ENCODE measurements at regions not wholly inside any gene's neighbourhood (a gene's known extent, or its start where the extent isn't known, plus 50 kb on each side); places are given as distances from the start of the nearest gene placed in this dataset.
A peak's percentile ranks its signal among the peaks of the same experiment; 100 is the strongest.

- H3K36me3 ChIP-seq (ENCODE audit: control insufficient read depth in 5 of 5, insufficient read depth in 5 of 5, low read length in 5 of 5), result no peaks in the 10 kb centered on the region
- no peak overlapping the region for H3K9ac ChIP-seq (ENCODE audit: low read length in 5 of 5)
- no peak overlapping the region for H3K27ac ChIP-seq (ENCODE audit: low read depth, low read length)
- H3K4me3 ChIP-seq (ENCODE audit: low read depth in 1 of 5, low read length in 5 of 5), result no peak overlapping the region
- peaks cover 0 to 10% (median 8%) of the 10 kb centered on the region in 5 donors for H3K4me1 ChIP-seq (ENCODE audit: control insufficient read depth in 5 of 5, insufficient read depth in 5 of 5, low read length in 5 of 5)
- H3K9me3 ChIP-seq (ENCODE audit: control insufficient read depth in 5 of 5, low read length in 5 of 5), result no peaks in the 10 kb centered on the region
- H3K27me3 ChIP-seq (ENCODE audit: control insufficient read depth in 5 of 5, insufficient read depth in 4 of 5, low read length in 5 of 5), result no peaks in the 10 kb centered on the region
Observed at GRCh38 chr10:35913628-35914027, 271.5 kb upstream of the FZD8 start.

GRCh38 chr10:35912615-35913569 is 270.8 kb upstream of the FZD8 start:
- no peak overlapping the region for H3K9ac ChIP-seq (ENCODE audit: low read length in 5 of 5)
- H3K36me3 ChIP-seq (ENCODE audit: control insufficient read depth in 5 of 5, insufficient read depth in 5 of 5, low read length in 5 of 5), result no peaks in the 10 kb centered on the region
- no peak overlapping the region for H3K4me3 ChIP-seq (ENCODE audit: low read depth in 1 of 5, low read length in 5 of 5)
- peak overlapping the region; percentile 22 for H3K27ac ChIP-seq (ENCODE audit: low read depth, low read length)
- H3K9me3 ChIP-seq (ENCODE audit: control insufficient read depth in 5 of 5, low read length in 5 of 5), result no peaks in the 10 kb centered on the region
- peaks cover 0 to 10% (median 8%) of the 10 kb centered on the region in 5 donors for H3K4me1 ChIP-seq (ENCODE audit: control insufficient read depth in 5 of 5, insufficient read depth in 5 of 5, low read length in 5 of 5)
- no peaks in the 10 kb centered on the region for H3K27me3 ChIP-seq (ENCODE audit: control insufficient read depth in 5 of 5, insufficient read depth in 4 of 5, low read length in 5 of 5)

DNA sequence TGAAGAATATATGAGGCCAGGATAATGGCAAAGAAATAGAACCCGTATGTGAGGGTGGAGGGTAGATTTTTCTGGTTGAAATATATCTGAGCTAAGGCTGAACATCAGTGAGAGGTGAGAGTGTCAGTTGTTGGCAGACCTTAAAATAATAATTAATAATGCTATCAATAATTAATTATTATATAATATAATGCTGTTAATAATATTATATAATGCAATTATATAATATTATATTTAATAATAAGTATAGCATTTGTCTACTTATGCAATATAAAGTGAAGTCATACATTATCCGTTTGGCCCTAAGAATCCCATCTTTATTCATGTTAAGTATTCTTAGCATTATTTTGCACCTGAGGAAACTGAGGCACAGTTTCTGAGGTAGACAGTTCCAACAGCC is 269.9 kb upstream of the FZD8 start:
- H3K27me3 ChIP-seq (ENCODE audit: control insufficient read depth in 5 of 5, insufficient read depth in 4 of 5, low read length in 5 of 5), result no peaks in the 10 kb centered on the region
- no peak overlapping the region for H3K4me3 ChIP-seq (ENCODE audit: low read depth in 1 of 5, low read length in 5 of 5)
- H3K4me1 ChIP-seq (ENCODE audit: control insufficient read depth in 5 of 5, insufficient read depth in 5 of 5, low read length in 5 of 5), result peaks cover 0 to 10% (median 8%) of the 10 kb centered on the region in 5 donors
- no peaks in the 10 kb centered on the region for H3K36me3 ChIP-seq (ENCODE audit: control insufficient read depth in 5 of 5, insufficient read depth in 5 of 5, low read length in 5 of 5)
- no peaks in the 10 kb centered on the region for H3K9me3 ChIP-seq (ENCODE audit: control insufficient read depth in 5 of 5, low read length in 5 of 5)
- H3K27ac ChIP-seq (ENCODE audit: low read depth, low read length), result no peak overlapping the region
- no peak overlapping the region for H3K9ac ChIP-seq (ENCODE audit: low read length in 5 of 5)

GRCh38 chr10:35911233-35911632 is 269.1 kb upstream of the FZD8 start:
- Histone ChIP-seq H3K27ac (ENCODE audit: low read depth, low read length) (no peak overlapping the region), H3K36me3 (ENCODE audit: control insufficient read depth in 5 of 5, insufficient read depth in 5 of 5, low read length in 5 of 5) (no peaks in the 10 kb centered on the region), H3K9me3 (ENCODE audit: control insufficient read depth in 5 of 5, low read length in 5 of 5) (peaks cover 0 to 3% (median 0%) of the 10 kb centered on the region in 5 donors), H3K4me1 (ENCODE audit: control insufficient read depth in 5 of 5, insufficient read depth in 5 of 5, low read length in 5 of 5) (peaks cover 0 to 10% (median 8%) of the 10 kb centered on the region in 5 donors), H3K27me3 (ENCODE audit: control insufficient read depth in 5 of 5, insufficient read depth in 4 of 5, low read length in 5 of 5) (no peaks in the 10 kb centered on the region), H3K4me3 (ENCODE audit: low read depth in 1 of 5, low read length in 5 of 5) (no peak overlapping the region), H3K9ac (ENCODE audit: low read length in 5 of 5) (no peak overlapping the region)

- Histone ChIP-seq H3K4me3 (ENCODE audit: low read depth in 1 of 5, low read length in 5 of 5) (no peak overlapping the region), H3K4me1 (ENCODE audit: control insufficient read depth in 5 of 5, insufficient read depth in 5 of 5, low read length in 5 of 5) (peaks cover 0 to 10% (median 8%) of the 10 kb centered on the region in 5 donors), H3K9ac (ENCODE audit: low read length in 5 of 5) (no peak overlapping the region), H3K9me3 (ENCODE audit: control insufficient read depth in 5 of 5, low read length in 5 of 5) (peaks cover 0 to 7% (median 0%) of the 10 kb centered on the region in 5 donors), H3K36me3 (ENCODE audit: control insufficient read depth in 5 of 5, insufficient read depth in 5 of 5, low read length in 5 of 5) (no peaks in the 10 kb centered on the region), H3K27ac (ENCODE audit: low read depth, low read length) (no peak overlapping the region), H3K27me3 (ENCODE audit: control insufficient read depth in 5 of 5, insufficient read depth in 4 of 5, low read length in 5 of 5) (no peaks in the 10 kb centered on the region)
Observed at GRCh38 chr10:35910234-35910633, 268.1 kb upstream of the FZD8 start.

GRCh38 chr10:35909121-35909720 is 267.1 kb upstream of the FZD8 start:
- Histone ChIP-seq H3K27ac (ENCODE audit: low read depth, low read length) (no peak overlapping the region), H3K4me1 (ENCODE audit: control insufficient read depth in 5 of 5, insufficient read depth in 5 of 5, low read length in 5 of 5) (peaks cover 0 to 10% (median 8%) of the 10 kb centered on the region in 5 donors), H3K9ac (ENCODE audit: low read length in 5 of 5) (no peak overlapping the region), H3K27me3 (ENCODE audit: control insufficient read depth in 5 of 5, insufficient read depth in 4 of 5, low read length in 5 of 5) (no peaks in the 10 kb centered on the region), H3K4me3 (ENCODE audit: low read depth in 1 of 5, low read length in 5 of 5) (no peak overlapping the region), H3K36me3 (ENCODE audit: control insufficient read depth in 5 of 5, insufficient read depth in 5 of 5, low read length in 5 of 5) (no peaks in the 10 kb centered on the region), H3K9me3 (ENCODE audit: control insufficient read depth in 5 of 5, low read length in 5 of 5) (peaks cover 0 to 7% (median 0%) of the 10 kb centered on the region in 5 donors)

GRCh38 chr10:35908451-35908850 is 266.4 kb upstream of the FZD8 start:
- H3K4me3 ChIP-seq (ENCODE audit: low read depth in 1 of 5, low read length in 5 of 5), result no peak overlapping the region
- no peak overlapping the region for H3K9ac ChIP-seq (ENCODE audit: low read length in 5 of 5)
- no peak overlapping the region for H3K27ac ChIP-seq (ENCODE audit: low read depth, low read length)
- peaks cover 0 to 10% (median 8%) of the 10 kb centered on the region in 5 donors for H3K4me1 ChIP-seq (ENCODE audit: control insufficient read depth in 5 of 5, insufficient read depth in 5 of 5, low read length in 5 of 5)
- no peaks in the 10 kb centered on the region for H3K36me3 ChIP-seq (ENCODE audit: control insufficient read depth in 5 of 5, insufficient read depth in 5 of 5, low read length in 5 of 5)
- peaks cover 0 to 7% (median 0%) of the 10 kb centered on the region in 5 donors for H3K9me3 ChIP-seq (ENCODE audit: control insufficient read depth in 5 of 5, low read length in 5 of 5)
- no peaks in the 10 kb centered on the region for H3K27me3 ChIP-seq (ENCODE audit: control insufficient read depth in 5 of 5, insufficient read depth in 4 of 5, low read length in 5 of 5)

DNA sequence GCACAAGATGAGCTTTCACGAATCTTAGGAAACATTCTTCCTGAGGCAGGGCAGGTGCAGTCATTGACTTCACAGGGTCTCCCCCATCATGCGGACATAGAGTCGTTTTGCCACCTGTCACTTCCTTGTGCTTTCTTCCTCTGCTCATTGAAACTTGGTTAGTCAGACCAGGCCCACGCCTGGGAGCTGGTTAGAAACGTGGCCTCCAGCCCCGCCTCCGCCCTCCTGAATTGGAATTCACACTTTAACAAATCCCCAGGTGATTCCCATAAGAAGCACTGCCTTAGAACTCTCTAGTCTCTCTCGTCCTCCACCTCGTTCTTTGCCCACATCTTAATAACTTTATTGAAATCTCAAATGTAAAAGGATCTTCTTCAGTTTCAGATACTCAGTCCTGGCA is 265.5 kb upstream of the FZD8 start:
- no peak overlapping the region for H3K27ac ChIP-seq (ENCODE audit: low read depth, low read length)
- H3K4me1 ChIP-seq (ENCODE audit: control insufficient read depth in 5 of 5, insufficient read depth in 5 of 5, low read length in 5 of 5), result peaks cover 0 to 4% (median 1%) of the 10 kb centered on the region in 5 donors
- H3K9ac ChIP-seq (ENCODE audit: low read length in 5 of 5), result no peak overlapping the region
- no peaks in the 10 kb centered on the region for H3K36me3 ChIP-seq (ENCODE audit: control insufficient read depth in 5 of 5, insufficient read depth in 5 of 5, low read length in 5 of 5)
- H3K4me3 ChIP-seq (ENCODE audit: low read depth in 1 of 5, low read length in 5 of 5), result no peak overlapping the region
- no peaks in the 10 kb centered on the region for H3K27me3 ChIP-seq (ENCODE audit: control insufficient read depth in 5 of 5, insufficient read depth in 4 of 5, low read length in 5 of 5)
- peaks cover 0 to 7% (median 0%) of the 10 kb centered on the region in 5 donors for H3K9me3 ChIP-seq (ENCODE audit: control insufficient read depth in 5 of 5, low read length in 5 of 5)

DNA sequence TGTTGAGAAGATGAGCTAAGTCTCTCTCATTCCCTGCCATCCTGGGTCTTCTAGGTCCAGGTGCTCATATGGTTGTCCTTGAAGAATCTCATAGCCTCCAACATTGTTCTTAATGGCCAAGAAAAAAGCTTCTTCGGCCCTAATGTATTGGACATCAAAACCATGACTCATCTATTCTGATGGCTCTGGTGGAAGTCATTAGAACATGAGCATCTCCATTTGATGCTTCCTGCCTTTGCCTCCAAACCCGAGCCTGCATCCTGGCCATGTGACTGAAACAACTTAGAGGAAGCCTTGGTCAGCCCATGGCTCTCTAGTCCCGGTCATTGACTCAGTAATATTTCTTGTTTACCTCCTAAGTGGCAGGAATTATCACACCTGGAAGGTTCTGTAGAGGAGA is 264.1 kb upstream of the FZD8 start:
- H3K36me3 ChIP-seq (ENCODE audit: control insufficient read depth in 5 of 5, insufficient read depth in 5 of 5, low read length in 5 of 5), result no peaks in the 10 kb centered on the region
- H3K4me3 ChIP-seq (ENCODE audit: low read depth in 1 of 5, low read length in 5 of 5), result no peak overlapping the region
- no peaks in the 10 kb centered on the region for H3K27me3 ChIP-seq (ENCODE audit: control insufficient read depth in 5 of 5, insufficient read depth in 4 of 5, low read length in 5 of 5)

DNA sequence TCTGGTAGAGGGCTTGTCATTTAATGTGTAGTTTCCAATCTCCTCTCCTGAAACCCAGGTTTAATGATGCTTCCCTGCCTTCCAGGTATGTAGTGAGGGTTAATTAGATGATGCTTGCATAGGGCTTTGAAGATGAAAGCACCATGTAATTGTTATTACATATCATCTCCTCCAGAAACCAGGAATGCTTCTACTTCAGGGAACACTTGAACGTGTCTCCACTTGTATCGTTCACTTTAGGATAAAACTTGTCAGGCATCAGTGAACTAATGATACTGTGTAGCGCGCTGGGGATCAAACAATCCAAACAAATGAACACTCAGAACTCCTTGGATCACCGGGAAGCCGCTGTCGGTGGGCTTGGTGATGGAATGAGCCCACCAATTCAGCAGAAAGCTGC is 260.9 kb upstream of the FZD8 start:
- Histone ChIP-seq H3K9ac (ENCODE audit: low read length in 5 of 5) (no peak overlapping the region), H3K27ac (ENCODE audit: low read depth, low read length) (no peak overlapping the region), H3K4me1 (ENCODE audit: control insufficient read depth in 5 of 5, insufficient read depth in 5 of 5, low read length in 5 of 5) (peaks cover 0 to 6% (median 0%) of the 10 kb centered on the region in 5 donors)

More for the DNA sequence above, 264.1 kb upstream of the FZD8 start:
- peaks cover 0 to 7% (median 0%) of the 10 kb centered on the region in 5 donors for H3K9me3 ChIP-seq (ENCODE audit: control insufficient read depth in 5 of 5, low read length in 5 of 5)
- H3K9ac ChIP-seq (ENCODE audit: low read length in 5 of 5), result no peak overlapping the region
- no peak overlapping the region for H3K27ac ChIP-seq (ENCODE audit: low read depth, low read length)
- no peaks in the 10 kb centered on the region for H3K4me1 ChIP-seq (ENCODE audit: control insufficient read depth in 5 of 5, insufficient read depth in 5 of 5, low read length in 5 of 5)

More for the DNA sequence above, 260.9 kb upstream of the FZD8 start:
- H3K9me3 ChIP-seq (ENCODE audit: control insufficient read depth in 5 of 5, low read length in 5 of 5), result peaks cover 0 to 7% (median 0%) of the 10 kb centered on the region in 5 donors
- H3K27me3 ChIP-seq (ENCODE audit: control insufficient read depth in 5 of 5, insufficient read depth in 4 of 5, low read length in 5 of 5), result no peaks in the 10 kb centered on the region
- no peak overlapping the region for H3K4me3 ChIP-seq (ENCODE audit: low read depth in 1 of 5, low read length in 5 of 5)
- no peaks in the 10 kb centered on the region for H3K36me3 ChIP-seq (ENCODE audit: control insufficient read depth in 5 of 5, insufficient read depth in 5 of 5, low read length in 5 of 5)

Measured in subcutaneous abdominal adipose tissue (tissue), 5 donors.